SK-N-SH (cell line): ENCODE measurements at regions not wholly inside any gene's neighbourhood (a gene's known extent, or its start where the extent isn't known, plus 50 kb on each side); places are given as distances from the start of the nearest gene placed in this dataset.

Experiments
- CTCF ChIA-PET: fragments of 300-600, 350-600 bp; formaldehyde crosslinking; extraction: SDS; loops from one replicate; lab custom pipeline; 2021; lab: Yijun Ruan, JAX
- POLR2A ChIA-PET: fragments of 350-600 bp; sonication (Branson Sonifier 250); formaldehyde crosslinking; extraction: SDS; loops from one replicate; lab custom pipeline; 2020; ENCODE audit warnings: antibody characterized with exemption, inconsistent platforms; lab: Yijun Ruan, JAX
- DNase-seq: peaks from one replicate; pipeline ENCODE4 v3.0.0; 2012
- H2AFZ ChIP-seq: fragments of 200-600 bp; sonication (generic); 2 replicates; pipeline ENCODE4 v1.8.1; 2016; ENCODE audit warnings: antibody characterized with exemption, mild to moderate bottlenecking, low read depth
- H3F3A ChIP-seq: fragments of 200-600 bp; sonication (generic); replicated peaks from 2 replicates; pipeline ENCODE3; 2016; ENCODE audit warnings: antibody characterized with exemption, mild to moderate bottlenecking; ENCODE audit not compliant: insufficient read depth
- H3K27ac ChIP-seq, 2 experiments: fragments of 200-500 bp in 1 of 2; fragments of 200-600 bp in 1 of 2; sonication (Bioruptor generic) in 1 of 2; sonication (generic), shearing (Covaris generic) in 1 of 2; 2 replicates each; pipeline versions ENCODE4 v1.5.1 to v1.6.1; 2014 to 2016; ENCODE audit warnings: low read depth in 2 of 2, inconsistent platforms in 1 of 2, low read length in 1 of 2, mild to moderate bottlenecking in 1 of 2, mixed read lengths in 1 of 2
- H3K27me3 ChIP-seq: fragments of 200-600 bp; sonication (generic), shearing (Covaris generic); 2 replicates; pipeline ENCODE4 v1.6.1; 2016; ENCODE audit warnings: mixed run types; ENCODE audit not compliant: insufficient read depth
- H3K36me3 ChIP-seq, 2 experiments: fragments of 200-500 bp in 1 of 2; fragments of 200-600 bp in 1 of 2; sonication (Bioruptor generic) in 1 of 2; sonication (generic) in 1 of 2; replicated peaks in 1 of 2; 2 replicates each; pipeline versions ENCODE3 to v1.5.1; 2014 to 2016; ENCODE audit warnings: low read length in 1 of 2, mild to moderate bottlenecking in 1 of 2; ENCODE audit not compliant: insufficient read depth in 2 of 2, control insufficient read depth in 1 of 2
- H3K4me1 ChIP-seq, 2 experiments: fragments of 200-500 bp in 1 of 2; fragments of 200-600 bp in 1 of 2; sonication (Bioruptor generic) in 1 of 2; sonication (generic), shearing (Covaris generic) in 1 of 2; 2 replicates each; pipeline versions ENCODE4 v1.5.1 to v1.6.1; 2014 to 2016; ENCODE audit warnings: low read depth in 1 of 2, low read length in 1 of 2, mixed run types in 1 of 2; ENCODE audit not compliant: insufficient read depth in 2 of 2, control insufficient read depth in 1 of 2
- H3K4me2 ChIP-seq: fragments of 200-600 bp; sonication (generic), shearing (Covaris generic); 2 replicates; pipeline ENCODE4 v1.6.1; 2017; ENCODE audit warnings: mixed run types
- H3K4me3 ChIP-seq, 2 experiments: fragments of 200-500 bp in 1 of 2; fragments of 200-600 bp in 1 of 2; sonication (Bioruptor generic) in 1 of 2; sonication (generic), shearing (Covaris generic) in 1 of 2; 2 replicates each; pipeline versions ENCODE4 v1.5.1 to v1.8.1; 2014 to 2016; ENCODE audit warnings: low read depth in 2 of 2, inconsistent platforms in 1 of 2, low read length in 1 of 2, mild to moderate bottlenecking in 1 of 2, mixed read lengths in 1 of 2, moderate library complexity in 1 of 2
- H3K79me2 ChIP-seq: fragments of 200-600 bp; sonication (generic); 2 replicates; pipeline ENCODE4 v1.8.1; 2017; ENCODE audit warnings: mild to moderate bottlenecking; ENCODE audit not compliant: insufficient read depth
- H3K9ac ChIP-seq: fragments of 200-600 bp; sonication (generic); 2 replicates; pipeline ENCODE4 v1.6.1; 2017; ENCODE audit warnings: mixed run types
- H3K9me2 ChIP-seq: fragments of 200-600 bp; sonication (generic); 2 replicates; pipeline ENCODE4 v1.6.1; 2017; ENCODE audit warnings: mixed run types
- H3K9me3 ChIP-seq: fragments of 200-600 bp; sonication (generic); 2 replicates; pipeline ENCODE4 v1.6.1; 2017; ENCODE audit warnings: mixed run types, mild to moderate bottlenecking, moderate library complexity
- H4K20me1 ChIP-seq: fragments of 200-600 bp; sonication (generic); 2 replicates; pipeline ENCODE4 v1.6.1; 2017; ENCODE audit warnings: mild to moderate bottlenecking, mixed run types; ENCODE audit not compliant: insufficient read depth
- EZH2phosphoT487 ChIP-seq: fragments of 200-600 bp; sonication (generic); IDR thresholded peaks from 2 replicates; pipeline ENCODE4 v1.6.1; 2017; ENCODE audit warnings: low read depth, mixed run types, mild to moderate bottlenecking, antibody characterized with exemption, moderate library complexity, borderline replicate concordance
- FOSL2 ChIP-seq: IDR thresholded peaks from 2 replicates; pipeline ENCODE4 v1.4.0; 2012; ENCODE audit warnings: low read depth, mild to moderate bottlenecking, moderate library complexity, borderline replicate concordance
- FOXJ3 ChIP-seq: sonication (generic); formaldehyde crosslinking; IDR thresholded peaks from 2 replicates; pipeline ENCODE4 v1.5.1; 2020; ENCODE audit warnings: mild to moderate bottlenecking, missing genetic modification reagents
- GATA2 ChIP-seq: sonication (generic); formaldehyde crosslinking; IDR thresholded peaks from 2 replicates; pipeline ENCODE4 v1.5.0; 2020; ENCODE audit warnings: mild to moderate bottlenecking, missing genetic modification reagents
- JUND ChIP-seq: IDR thresholded peaks from 2 replicates; pipeline ENCODE4 v1.4.0; 2012
- MEF2A ChIP-seq: IDR thresholded peaks from 2 replicates; pipeline ENCODE4 v1.4.0; 2012; ENCODE audit warnings: low read depth, borderline replicate concordance
- MXI1 ChIP-seq: IDR thresholded peaks from 2 replicates; pipeline ENCODE4 v1.6.1; 2012; ENCODE audit warnings: mild to moderate bottlenecking, low read depth, low read length, improper control_type of control experiment
- NRF1 ChIP-seq: IDR thresholded peaks from 2 replicates; pipeline ENCODE4 v1.6.1; 2012; ENCODE audit warnings: low read depth, mild to moderate bottlenecking, low read length
- PBX3 ChIP-seq: IDR thresholded peaks from 2 replicates; pipeline ENCODE4; 2012
- POLR2AphosphoS5 ChIP-seq: IDR thresholded peaks from 2 replicates; pipeline ENCODE4 v1.6.1; 2012; ENCODE audit warnings: low read depth, low read length
- RAD21 ChIP-seq: IDR thresholded peaks from 2 replicates; pipeline ENCODE4 v1.6.1; 2012; ENCODE audit warnings: mild to moderate bottlenecking, low read length
- RXRA ChIP-seq: IDR thresholded peaks from 2 replicates; pipeline ENCODE4 v1.4.0; 2012; ENCODE audit warnings: low read depth, mild to moderate bottlenecking, borderline replicate concordance
- SIN3A ChIP-seq: IDR thresholded peaks from 2 replicates; pipeline ENCODE4 v1.6.1; 2012; ENCODE audit warnings: low read depth, mild to moderate bottlenecking, low read length, moderate library complexity, borderline replicate concordance
- YY1 ChIP-seq: IDR thresholded peaks from 2 replicates; pipeline ENCODE4 v1.4.0; 2012; ENCODE audit warnings: low read depth, mild to moderate bottlenecking
- WGBS: methylation state at CpG from one replicate; pipeline ENCODE4 v1.1.6; 2017; ENCODE audit warnings: low lambda C conversion rate; 5-methylcytosine and 5-hydroxymethylcytosine counted together
- TF ChIP-seq, protein P1 (sequence below): fragments of 150-350 bp; IDR thresholded peaks from 2 replicates; pipeline ENCODE4 v1.6.1; 2017; ENCODE audit warnings: antibody characterized with exemption, low read length, low read depth, borderline replicate concordance
- TF ChIP-seq, protein P2 (sequence below): IDR thresholded peaks from 2 replicates; pipeline ENCODE4 v1.4.0; 2012; ENCODE audit warnings: low read depth, borderline replicate concordance
- TF ChIP-seq, protein P3 (sequence below): fragments of 150-350 bp; IDR thresholded peaks from 2 replicates; pipeline ENCODE4 v1.6.1; 2016; ENCODE audit warnings: mild to moderate bottlenecking, low read depth, low read length

DNA sequence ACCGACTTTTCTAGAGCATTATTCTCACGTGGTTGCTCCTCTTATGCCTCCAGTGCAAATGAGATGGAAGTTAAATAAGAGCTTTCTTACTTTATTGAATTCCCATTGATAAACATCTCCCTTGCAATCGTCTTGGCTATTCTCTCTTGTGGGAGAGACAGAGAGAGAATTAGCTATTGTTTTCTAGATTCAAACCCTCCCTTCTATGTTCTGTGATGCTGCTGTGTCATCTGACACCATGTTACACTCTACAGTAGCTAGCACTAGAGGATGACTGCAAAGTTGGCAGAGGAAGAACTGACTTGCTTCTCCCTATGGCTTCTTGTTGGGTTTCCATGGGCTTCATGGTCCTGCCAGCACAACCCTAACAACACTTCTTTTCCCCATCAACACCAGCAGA is 134.6 kb upstream of the RANBP3L start (continued):
- TF ChIP-seq, protein P1, sequence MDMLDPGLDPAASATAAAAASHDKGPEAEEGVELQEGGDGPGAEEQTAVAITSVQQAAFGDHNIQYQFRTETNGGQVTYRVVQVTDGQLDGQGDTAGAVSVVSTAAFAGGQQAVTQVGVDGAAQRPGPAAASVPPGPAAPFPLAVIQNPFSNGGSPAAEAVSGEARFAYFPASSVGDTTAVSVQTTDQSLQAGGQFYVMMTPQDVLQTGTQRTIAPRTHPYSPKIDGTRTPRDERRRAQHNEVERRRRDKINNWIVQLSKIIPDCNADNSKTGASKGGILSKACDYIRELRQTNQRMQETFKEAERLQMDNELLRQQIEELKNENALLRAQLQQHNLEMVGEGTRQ, result no peak
- TF ChIP-seq JUND, result no peak

GRCh38 chr5:36438765-36439561 is 137.3 kb upstream of the RANBP3L start:
- TF ChIP-seq YY1 (no peak), POLR2AphosphoS5 (no peak), NRF1 (no peak), RXRA (no peak), MEF2A (no peak), SIN3A (no peak), RAD21 (no peak), MXI1 (no peak), FOSL2 (no peak), GATA2 (CRISPR knock-in tag) (no peak), EZH2phosphoT487 (no peak), FOXJ3 (CRISPR knock-in tag) (no peak), PBX3 (no peak)
- TF ChIP-seq, protein P2, sequence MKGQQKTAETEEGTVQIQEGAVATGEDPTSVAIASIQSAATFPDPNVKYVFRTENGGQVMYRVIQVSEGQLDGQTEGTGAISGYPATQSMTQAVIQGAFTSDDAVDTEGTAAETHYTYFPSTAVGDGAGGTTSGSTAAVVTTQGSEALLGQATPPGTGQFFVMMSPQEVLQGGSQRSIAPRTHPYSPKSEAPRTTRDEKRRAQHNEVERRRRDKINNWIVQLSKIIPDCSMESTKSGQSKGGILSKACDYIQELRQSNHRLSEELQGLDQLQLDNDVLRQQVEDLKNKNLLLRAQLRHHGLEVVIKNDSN, result no peak
- TF ChIP-seq, protein P3, sequence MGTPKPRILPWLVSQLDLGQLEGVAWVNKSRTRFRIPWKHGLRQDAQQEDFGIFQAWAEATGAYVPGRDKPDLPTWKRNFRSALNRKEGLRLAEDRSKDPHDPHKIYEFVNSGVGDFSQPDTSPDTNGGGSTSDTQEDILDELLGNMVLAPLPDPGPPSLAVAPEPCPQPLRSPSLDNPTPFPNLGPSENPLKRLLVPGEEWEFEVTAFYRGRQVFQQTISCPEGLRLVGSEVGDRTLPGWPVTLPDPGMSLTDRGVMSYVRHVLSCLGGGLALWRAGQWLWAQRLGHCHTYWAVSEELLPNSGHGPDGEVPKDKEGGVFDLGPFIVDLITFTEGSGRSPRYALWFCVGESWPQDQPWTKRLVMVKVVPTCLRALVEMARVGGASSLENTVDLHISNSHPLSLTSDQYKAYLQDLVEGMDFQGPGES, result no peak
- H4K20me1 ChIP-seq, result no peaks in the 10 kb centered on the region
- no peak overlapping the region for H2AFZ ChIP-seq
- H3F3A ChIP-seq, result no peaks in the 10 kb centered on the region
- H3K4me2 ChIP-seq, result no peak overlapping the region
- H3K79me2 ChIP-seq, result no peaks in the 10 kb centered on the region
- no peaks in the 10 kb centered on the region for H3K9me3 ChIP-seq
- peaks cover 16% of the 10 kb centered on the region for H3K27me3 ChIP-seq
- WGBS, result 20% methylated on average over 6 of the region's 6 CpGs
- no peak overlapping the region for H3K27ac ChIP-seq
- H3K36me3 ChIP-seq, result no peaks in the 10 kb centered on the region
- no peak overlapping the region for H3K4me3 ChIP-seq
- no peaks in the 10 kb centered on the region; a peak in 2 of 4 replicates for H3K4me1 ChIP-seq
- H3K9ac ChIP-seq, result no peak overlapping the region
- ChIA-PET POLR2A (no interaction called here), CTCF (no interaction called here)
- H3K9me2 ChIP-seq, result no peaks in the 10 kb centered on the region; the same call in 1 of the 2 replicates
- no peak for DNase-seq
